GM19023 (cell line): ENCODE measurements at regions not wholly inside any gene's neighbourhood (a gene's known extent, or its start where the extent isn't known, plus 50 kb on each side); places are given as distances from the start of the nearest gene placed in this dataset.

Experiments
- ATAC-seq: cut with Tn5 transposase; IDR thresholded peaks from one replicate; pipeline ENCODE4 v1.9.1; 2021; ENCODE audit warnings: mild to moderate bottlenecking, moderate library complexity; ENCODE audit not compliant: unreplicated experiment

DNA sequence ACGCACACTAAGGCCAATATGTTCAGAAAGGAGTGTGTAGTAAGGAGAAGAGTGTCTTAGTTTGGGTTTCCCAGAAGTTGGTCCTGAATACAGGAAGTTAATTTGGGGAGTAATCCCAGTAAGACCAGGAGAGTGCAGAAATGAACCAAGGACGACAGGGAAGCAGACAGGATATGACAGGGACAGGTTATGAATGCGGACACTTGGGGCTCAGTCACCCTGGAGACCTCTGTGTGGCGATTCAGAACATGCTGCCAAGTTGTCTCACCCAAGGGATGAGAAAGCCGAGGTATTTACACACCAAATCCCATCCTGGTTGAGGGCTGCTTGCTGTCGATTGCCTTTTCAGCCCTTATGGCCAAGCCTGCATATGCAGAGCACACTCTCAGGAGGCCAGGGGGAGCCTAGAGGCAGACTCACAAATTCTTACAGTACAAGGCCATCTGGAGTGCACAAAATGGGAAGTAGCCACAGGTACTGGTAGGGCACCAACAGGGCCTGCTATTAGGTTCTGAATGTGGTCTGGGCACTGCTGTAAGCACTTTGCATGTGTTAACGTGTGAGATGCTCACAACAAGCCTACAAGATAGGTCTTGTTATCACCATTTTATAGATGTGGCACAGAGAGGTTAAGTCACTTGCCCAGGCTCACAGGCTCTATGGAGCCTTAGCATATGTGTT is 233.1 kb upstream of the ANKRD55 start:
- ATAC-seq: no peak

DNA sequence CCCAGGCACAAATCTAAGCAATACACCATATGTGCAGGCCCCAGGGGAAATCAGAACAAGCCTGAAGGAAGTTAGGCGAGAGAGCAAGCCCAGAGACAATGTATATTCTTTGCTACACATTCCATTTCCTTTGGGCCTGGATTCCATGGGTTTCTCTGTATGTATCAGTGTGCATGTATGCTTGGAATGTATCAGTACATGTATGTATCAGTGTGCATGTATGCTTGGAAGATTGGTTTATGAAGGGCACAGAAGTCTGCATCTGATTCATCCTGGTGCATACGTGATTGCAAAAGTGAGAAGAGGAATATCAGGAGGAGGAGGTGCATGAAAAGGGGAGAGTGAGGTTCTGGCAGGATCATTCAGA is 232.6 kb upstream of the ANKRD55 start:
- no peak for ATAC-seq

DNA sequence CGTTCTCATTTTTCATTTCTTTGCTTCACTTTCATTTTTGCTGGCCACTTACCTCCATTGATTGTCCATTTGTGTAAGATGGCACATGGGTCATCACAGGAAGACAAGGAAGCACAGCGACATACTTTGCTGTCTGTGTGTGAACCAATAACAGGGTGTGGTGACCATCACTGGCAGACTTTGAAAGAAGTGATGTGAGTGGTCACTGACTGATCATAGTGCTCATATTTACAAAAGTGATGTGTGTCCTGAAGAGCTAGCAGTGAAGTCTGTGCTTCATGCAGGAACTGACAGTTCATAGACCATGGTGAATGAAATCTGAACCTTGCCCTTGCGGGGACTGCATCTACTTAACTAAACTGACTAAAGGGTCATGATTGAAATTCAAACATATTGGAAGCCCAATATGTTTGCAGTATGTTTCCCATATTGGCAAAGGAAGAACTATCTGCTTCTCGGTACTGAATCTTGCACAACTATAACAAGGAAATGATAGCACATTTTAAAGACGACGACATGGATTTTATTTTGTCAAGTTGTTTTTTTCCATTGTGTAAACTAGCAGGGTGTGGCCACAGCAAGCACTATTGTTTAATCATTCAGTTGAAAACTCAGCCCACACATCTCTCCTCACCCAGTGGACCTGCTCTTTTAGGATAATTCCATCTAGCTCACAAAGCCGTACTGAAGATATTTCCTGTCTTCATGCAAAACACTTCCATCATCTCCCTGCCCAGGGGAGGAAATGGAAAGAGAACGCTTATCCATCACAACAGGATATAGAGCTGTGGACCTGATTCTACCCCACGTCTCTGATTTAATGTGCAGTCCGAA is 232.0 kb upstream of the ANKRD55 start:
- no peak for ATAC-seq

DNA sequence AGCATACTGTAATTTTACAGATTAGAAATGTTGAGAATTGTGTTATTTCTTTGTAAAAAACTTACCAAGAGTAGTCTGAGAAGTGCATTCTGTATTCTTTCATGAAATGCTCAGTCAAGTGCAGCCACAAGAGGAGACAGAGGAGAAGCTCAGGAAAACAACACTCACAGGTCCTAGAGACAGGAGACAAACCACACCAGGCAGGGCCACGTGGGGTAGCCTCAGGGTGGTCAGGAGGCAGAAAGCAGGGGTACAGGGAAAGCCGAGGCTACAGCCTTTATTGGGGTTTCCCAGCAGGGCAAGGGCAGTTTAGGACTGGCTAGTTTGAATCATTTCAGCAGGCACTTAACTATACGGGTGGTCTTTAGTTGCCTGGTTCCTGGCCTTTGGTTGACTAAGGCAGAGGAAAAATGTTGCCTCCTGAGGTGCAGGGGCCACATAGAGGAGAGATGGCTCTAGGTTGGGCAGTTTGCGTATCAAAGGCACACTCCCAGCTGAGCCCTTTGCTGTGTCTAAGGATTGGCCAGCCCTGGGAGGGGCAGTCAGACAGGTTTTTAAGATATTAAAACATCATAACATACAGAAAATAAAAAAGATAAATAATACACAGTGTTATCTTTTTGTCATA is 230.9 kb upstream of the ANKRD55 start:
- no peak for ATAC-seq

DNA sequence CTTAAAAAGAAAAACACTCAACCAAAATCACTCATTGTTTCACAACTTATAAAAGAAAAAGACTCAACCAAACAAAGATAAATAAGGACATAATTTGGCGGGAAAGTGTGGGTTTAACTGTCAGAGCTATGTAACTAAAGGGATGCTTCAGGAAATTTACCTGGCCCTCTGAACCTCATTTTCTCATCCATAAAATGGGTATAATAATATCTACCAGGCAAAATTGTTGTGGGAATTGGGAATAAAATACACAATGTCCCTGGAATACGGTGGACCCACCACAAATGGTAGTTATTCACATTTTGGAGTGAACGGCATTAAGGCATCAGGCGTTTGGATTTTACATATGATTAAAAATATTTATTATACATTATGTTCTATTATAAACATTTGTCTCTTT is 228.5 kb upstream of the ANKRD55 start:
- no peak for ATAC-seq

DNA sequence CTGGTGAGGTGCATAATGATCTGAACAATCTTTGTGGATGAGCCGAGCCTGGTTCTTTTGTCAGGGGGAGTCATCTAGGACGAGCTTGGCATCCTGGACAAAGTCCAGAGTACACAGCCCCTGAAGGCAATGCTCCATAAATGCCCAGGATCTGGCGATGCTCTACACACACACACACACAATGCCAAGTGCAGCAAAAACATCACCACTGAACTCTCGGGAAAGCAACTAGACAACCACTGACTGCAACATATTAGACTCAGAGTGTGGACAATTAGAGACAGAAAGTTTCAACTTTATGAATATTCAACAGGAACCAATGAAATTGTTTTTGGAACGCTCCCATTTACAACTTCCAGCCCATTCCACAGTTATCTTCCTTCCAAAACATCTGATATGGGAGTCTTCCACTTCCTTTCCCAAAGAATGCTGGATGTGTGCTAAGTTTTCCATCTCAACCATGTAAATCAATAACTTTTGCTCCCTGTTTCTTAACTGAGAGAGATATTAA is 227.6 kb upstream of the ANKRD55 start:
- ATAC-seq: no peak

DNA sequence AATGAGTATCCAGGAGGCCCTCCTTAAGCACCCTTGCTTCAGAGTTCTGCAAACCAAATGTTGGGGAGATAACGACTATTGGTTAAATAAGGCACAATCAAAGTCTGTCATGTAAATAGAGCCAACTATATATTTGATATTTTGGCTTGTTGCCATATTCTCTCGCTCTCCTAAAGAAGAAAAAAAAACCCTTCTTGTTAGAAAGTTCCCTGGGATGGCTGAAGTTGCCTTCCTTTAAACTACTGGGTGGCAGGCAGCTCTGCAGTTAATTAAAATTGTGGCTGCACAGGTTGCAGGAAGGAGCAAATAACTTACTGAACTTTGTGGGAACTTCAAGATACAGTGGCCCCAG is 227.0 kb upstream of the ANKRD55 start:
- ATAC-seq: no peak

DNA sequence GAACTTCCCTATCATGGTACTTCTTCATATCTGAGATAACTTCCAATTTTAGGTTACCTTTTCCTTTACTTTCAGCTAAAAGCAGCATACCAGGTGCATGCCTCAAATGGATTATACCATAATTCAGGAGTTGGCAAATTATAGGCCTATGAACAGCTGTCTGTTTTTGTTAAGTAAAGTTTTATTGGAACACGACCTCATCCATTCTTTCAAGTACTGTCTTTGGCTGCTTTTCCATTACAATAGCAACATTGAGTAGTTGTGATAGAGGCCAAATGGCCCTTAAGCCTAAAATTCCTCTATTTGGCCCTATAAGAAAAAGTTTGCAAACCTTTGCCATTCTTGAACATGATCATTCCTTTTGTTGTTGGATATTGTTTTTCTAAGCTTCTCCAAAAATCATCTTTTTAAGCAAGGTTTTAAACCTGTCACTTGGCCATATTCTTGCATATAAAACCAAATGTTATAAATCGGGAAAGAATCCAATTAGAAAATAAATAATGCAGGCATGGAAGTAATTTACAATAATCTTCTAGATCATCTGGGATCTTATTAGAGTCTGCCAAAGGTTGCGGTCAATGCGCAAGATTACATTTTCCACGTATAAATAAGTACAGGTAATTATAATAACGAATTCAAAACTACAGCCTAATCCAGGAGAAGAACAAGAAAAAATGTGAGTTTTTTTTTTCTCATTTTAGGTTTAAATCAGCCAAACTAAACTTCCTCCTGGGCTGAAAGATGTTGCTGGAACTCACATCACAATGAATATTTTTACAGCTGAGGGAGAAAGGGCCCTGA is 226.5 kb upstream of the ANKRD55 start:
- ATAC-seq: no peak

DNA sequence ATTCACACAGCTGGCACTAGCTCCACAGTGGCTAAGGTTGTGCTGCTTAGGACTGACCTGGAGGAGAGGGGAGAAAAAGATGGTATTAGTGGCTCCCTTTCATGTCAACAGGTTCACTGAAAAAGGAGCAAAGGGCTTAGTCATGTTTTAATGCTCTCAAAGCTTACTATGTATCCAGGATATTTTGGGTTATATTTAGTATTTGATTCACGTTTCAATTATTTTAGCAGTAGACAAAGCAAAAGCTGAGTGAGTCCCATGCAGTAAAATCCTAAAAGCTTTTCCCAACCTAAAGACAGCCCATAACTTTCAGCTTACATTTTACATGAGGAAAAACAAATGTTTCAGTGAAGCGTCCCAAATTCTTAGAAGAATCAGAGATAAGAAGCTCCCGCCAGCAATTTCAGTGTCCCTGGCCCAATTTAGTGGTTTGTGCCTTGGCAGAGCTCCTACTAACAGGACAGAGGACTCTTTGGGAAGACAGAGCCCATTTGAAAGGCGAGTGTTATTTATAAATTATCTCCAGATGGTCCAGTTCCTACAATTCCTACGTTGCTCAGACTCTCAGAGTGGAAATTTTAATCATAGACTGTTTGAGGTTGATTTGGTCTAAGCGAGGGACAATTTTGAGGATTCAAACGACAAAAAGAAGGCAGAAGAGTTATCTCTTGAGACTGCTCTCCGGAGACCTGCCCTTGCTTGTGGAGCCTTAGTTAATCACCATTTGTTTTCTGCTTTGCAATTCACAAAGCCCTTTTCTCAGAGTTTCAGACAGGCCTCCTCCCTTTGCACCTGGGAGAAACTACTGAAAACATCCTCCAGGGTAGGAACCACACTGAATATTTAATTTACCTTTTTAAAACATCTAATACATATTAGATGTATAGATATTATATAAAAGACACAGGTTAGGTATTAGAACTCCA is 225.0 kb upstream of the ANKRD55 start:
- no peak for ATAC-seq

DNA sequence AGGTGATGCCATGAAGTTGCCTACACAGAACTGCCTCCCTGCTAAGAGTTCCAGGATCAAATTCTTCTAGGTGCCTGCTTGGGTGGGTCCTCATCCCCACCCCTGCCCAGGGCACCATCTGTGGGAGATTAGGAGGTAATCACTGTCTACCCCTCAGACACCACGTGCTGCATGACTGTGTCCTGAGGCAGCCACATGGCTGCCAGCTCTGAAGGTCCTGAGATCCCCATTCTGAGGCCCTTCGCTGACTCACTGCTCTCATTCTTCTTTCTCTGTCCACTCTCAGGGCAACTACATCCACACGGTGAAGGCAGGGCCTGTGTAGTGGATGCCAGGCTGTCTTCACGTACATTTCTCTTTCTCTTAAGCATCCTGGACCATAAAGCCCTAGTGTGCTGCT is 222.9 kb upstream of the ANKRD55 start:
- no peak for ATAC-seq

DNA sequence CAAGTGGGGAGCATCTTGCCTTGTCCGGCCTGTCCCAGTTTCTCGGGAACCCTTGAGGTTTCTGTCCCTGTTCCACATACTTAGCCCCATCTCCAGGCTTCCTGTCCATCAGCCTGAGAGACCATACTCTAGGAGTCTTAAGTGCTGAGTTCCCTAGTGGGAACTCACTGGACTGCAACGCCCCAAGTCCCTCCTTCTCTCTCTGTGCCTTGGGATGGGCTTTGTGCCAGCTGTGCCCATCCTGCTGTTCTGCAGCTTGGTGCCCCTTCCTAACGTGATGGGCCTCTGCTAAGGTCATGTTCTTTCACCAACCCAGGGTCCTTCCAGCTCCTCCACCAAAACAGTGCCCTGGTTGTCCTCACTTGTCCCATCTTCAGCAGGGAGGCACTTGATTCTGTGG is 222.3 kb upstream of the ANKRD55 start:
- no peak for ATAC-seq

DNA sequence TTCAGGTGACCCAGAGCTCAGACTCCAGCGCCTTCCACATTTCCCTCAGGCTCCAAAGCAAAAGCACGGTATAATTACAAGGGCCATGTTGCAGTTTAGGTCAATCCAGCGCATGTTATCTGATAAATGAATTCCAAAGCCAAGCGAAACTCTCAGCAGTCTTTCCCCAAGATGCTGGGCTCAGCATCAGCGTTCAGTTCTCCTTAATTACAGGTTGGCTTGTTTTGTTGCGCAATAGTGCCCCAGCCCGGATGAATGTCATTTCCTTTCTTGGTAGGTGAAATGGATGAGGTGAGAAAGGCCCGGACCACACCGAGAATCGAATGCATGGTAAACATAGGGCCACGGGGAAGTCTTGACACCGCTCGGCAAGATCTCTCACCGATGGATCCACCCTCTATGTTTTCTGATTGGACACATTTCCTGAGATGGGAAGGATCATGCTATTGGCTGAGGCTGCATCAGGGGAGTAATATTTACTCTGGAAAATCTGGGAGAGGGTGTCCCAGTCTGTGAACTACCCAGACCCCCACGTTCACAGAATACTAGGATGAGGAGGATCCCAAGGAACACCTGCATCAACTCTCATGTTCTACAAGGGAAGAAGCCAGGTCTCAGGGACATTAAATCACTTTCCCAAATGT is 221.2 kb upstream of the ANKRD55 start:
- no peak for ATAC-seq

DNA sequence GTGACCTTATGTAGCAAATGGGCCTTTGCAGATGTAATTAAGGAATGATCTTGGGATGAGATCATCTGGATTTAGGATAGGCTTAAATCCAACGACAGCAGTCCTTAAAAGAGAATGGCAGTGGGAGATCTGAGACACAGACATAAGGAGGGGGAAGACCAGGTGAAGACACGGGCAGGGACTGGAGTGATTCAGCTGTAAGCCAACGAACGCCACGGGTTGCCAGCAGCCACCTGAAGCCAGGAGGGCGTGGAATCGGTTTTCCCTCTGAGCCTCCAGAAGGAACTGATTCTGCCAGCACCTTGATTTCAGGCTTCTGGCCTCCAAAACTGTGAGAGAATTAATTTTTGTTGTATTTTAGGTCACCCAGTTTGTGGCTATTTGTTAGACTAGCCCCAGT is 218.6 kb upstream of the ANKRD55 start:
- no peak for ATAC-seq

DNA sequence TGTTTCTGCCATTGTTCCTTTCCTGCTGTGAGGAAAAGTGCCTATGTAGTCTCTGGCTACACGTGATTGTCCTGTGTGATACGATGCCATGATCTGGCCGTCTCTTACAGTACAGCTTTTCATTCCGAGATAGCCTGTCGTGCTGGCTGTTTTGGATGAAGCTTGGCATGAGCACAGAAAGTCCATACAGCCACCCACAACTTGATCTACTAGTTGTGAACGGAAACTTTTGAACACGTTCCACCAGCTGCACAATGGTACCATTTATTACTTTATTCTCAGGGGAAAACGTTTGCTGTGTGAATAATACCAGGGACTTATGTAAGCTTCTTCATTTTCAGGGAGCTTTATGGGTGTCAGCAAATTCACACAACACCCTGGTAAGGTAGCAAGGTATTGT is 217.6 kb upstream of the ANKRD55 start:
- no peak for ATAC-seq

DNA sequence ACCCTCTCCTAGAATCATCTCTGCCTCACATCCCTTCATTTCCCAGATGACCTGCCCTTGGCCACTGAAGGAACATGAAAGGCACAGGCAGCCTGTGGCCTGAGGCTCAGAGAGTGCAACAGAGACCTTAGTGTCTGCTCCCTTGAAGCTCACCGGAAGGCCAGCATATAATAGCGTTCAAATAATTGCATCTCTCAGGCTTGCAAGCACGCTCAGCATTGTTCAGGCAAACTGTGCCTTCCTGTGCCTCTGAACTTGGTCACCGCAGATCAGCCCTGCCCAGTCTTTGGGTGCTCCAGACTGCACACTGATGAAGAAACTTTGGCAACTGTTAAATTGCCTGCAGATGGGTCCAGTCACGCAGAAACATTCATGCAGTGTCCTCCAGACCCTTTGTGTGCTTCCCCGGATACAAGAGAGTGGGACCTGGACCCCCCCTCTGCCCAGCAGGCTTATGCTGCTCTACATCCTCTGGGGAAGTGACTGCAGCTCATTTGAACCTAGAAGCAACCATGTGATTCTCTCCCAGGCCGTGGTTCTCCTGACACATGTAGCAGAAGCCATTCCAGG is 216.0 kb upstream of the ANKRD55 start:
- no peak for ATAC-seq

DNA sequence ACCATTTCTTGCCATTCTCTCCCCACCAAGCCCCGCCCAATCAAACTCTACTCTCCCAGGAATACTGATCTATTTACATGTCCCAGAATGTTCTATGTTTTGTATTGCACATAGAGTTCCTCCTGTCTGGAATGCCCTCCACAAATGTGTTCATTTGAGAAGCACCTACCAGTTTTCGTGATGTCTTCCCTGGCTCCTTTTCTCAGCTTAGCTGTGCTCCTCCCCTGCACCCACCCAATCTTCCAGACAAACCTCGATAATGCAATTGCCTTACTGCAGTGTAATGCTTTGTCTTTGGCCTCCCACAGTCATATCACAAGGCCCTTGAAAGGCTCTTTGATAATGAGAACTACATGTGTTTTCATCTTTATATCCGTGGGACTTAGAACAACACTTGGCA is 214.5 kb upstream of the ANKRD55 start:
- no peak for ATAC-seq

DNA sequence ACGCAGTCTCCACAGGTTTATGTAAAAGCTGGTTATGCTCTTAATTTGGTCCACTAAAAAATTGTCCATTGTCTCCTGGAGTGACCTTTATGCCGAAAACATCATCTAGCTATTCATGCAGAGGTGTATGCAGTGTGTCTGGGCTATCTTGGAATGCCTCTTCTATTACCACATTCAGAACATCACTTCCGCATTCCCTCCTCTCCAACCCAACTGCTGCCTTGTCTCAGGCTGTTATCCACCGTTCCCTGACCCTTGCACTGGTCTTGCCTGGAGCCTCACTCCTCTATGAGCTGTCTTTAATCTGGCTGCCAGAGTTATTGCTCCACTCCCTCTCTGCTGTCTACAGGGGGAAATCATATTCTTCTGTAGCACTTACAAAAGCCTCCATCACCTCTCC is 214.1 kb upstream of the ANKRD55 start:
- no peak for ATAC-seq

DNA sequence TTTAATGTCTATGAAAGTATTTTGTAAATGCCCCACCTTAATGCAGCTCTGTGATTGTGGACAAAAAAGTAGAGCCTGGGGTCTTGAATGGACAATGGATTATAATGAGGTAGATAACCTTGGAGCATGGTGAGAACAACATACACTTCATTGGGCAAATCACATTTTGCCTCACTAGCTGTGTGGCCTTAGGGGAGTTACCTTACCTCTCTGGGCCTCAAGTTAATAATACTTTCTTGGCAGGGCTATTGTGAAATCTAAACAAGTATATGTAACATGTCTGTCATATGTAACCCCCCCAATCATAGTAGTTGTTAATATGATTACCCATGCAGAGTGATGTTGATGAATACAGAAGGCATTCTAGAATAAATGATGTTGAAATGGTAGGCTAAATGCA is 213.6 kb upstream of the ANKRD55 start:
- ATAC-seq: no peak

DNA sequence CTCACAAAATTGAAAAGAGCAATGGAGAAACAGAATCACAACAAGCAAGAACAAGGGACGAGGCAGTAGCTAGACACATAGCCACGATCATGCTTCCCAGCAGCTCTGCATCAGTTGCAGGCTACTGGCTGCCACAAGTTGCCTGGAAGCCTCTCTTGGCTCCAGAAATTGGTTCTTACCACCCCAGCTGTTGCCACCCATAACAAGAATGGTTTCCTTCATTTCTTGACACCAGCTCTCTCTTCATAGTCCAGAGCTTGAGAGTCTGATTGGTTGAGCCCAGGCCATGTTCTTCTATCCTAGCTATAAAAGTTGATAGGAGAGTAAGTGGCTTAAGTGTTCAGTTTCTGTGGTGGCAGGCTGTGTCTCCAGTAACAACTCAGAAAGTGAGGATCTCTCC is 210.7 kb upstream of the ANKRD55 start:
- no peak for ATAC-seq
